Kidney epithelial cell (primary cell): ENCODE measurements at regions not wholly inside any gene's neighbourhood (a gene's known extent, or its start where the extent isn't known, plus 50 kb on each side); places are given as distances from the start of the nearest gene placed in this dataset.

ENCODE experiments used
- DNase-seq: peaks from one replicate; pipeline ENCODE4 v3.0.0-alpha.2; 2010; ENCODE audit warnings: low read depth
- H3K27me3 ChIP-seq: 2 replicates; pipeline ENCODE4 v1.6.0; 2011; ENCODE audit warnings: low read length; ENCODE audit not compliant: control insufficient read depth, insufficient read depth
- H3K36me3 ChIP-seq: 2 replicates; pipeline ENCODE4 v1.5.1; 2011; ENCODE audit warnings: low read length; ENCODE audit not compliant: control insufficient read depth, insufficient read depth
- H3K4me3 ChIP-seq: 2 replicates; pipeline ENCODE4 v1.5.1; 2011; ENCODE audit warnings: low read depth, mild to moderate bottlenecking, control low read depth, low read length
- CTCF ChIP-seq: IDR thresholded peaks from 2 replicates; pipeline ENCODE4 v1.5.1; 2011; ENCODE audit warnings: mild to moderate bottlenecking, moderate library complexity, low read length, control low read depth, inconsistent platforms; ENCODE audit not compliant: insufficient read depth, poor library complexity, severe bottlenecking

DNA sequence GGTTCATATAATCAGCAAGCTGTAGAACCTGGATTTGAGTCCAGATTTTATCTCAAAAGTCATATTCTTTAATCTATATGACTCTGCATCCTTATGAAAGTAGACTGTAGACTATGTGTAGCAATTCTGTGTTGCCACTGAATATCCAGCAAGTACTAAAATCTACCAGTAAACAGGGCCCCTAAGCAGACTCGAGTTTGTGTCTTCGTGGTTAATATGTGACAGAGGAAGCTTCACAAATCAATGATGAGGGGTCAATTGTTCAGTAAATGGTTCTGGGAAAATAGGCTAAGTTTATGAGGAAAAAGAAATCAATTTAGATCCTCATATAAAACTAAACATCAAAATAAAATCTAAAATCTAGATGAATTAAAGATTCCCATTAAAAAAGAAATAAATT, 648.5 kb upstream of the KIRREL3 start:
- Histone ChIP-seq H3K27me3 (no peaks in the 10 kb centered on the region), H3K4me3 (no peak overlapping the region), H3K36me3 (no peaks in the 10 kb centered on the region)
- no peak for TF ChIP-seq CTCF
- DNase-seq: no peak

DNA sequence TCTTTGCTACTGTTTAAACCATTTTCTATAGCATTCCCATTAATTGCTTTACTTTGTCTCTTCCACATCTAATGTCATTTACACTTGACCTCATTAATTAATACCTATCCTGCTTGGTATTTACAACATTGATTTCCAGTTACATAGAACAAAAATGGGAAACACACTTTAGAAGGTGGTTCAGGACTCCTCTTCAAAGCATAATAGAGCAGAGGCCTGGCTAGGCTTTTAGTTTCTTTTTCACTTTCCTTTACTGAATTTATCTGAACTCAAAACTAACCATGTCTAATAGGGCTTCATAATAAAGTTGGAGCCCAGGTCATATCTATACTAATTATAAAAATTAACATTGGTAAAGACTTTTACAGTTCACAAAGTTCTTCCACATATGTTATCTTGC, 648.0 kb upstream of the KIRREL3 start:
- no peak for DNase-seq
- no peak for TF ChIP-seq CTCF
- Histone ChIP-seq H3K4me3 (no peak overlapping the region), H3K36me3 (no peaks in the 10 kb centered on the region), H3K27me3 (no peaks in the 10 kb centered on the region)

DNA sequence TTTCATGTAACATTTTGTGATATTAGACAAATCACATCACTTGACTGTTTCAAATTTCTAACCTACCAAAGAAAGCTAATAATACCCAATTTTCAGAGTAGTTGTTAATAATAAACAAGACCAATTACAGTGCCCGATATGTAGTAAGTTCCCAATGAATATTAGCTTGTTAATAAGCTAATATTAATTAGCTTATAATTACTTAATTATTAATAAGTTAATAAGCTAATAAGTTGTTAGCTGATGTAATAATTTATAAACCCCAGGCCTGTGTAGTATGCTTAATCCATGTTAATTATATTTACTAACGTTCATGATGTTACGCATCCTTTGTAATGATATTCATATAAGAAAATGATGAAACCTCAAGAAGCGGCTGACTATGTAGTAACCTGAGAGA, 643.8 kb upstream of the KIRREL3 start:
- no peaks in the 10 kb centered on the region for H3K27me3 ChIP-seq
- no peaks in the 10 kb centered on the region for H3K36me3 ChIP-seq
- H3K4me3 ChIP-seq: no peak overlapping the region
- TF ChIP-seq CTCF: no peak
- DNase-seq: no peak

DNA sequence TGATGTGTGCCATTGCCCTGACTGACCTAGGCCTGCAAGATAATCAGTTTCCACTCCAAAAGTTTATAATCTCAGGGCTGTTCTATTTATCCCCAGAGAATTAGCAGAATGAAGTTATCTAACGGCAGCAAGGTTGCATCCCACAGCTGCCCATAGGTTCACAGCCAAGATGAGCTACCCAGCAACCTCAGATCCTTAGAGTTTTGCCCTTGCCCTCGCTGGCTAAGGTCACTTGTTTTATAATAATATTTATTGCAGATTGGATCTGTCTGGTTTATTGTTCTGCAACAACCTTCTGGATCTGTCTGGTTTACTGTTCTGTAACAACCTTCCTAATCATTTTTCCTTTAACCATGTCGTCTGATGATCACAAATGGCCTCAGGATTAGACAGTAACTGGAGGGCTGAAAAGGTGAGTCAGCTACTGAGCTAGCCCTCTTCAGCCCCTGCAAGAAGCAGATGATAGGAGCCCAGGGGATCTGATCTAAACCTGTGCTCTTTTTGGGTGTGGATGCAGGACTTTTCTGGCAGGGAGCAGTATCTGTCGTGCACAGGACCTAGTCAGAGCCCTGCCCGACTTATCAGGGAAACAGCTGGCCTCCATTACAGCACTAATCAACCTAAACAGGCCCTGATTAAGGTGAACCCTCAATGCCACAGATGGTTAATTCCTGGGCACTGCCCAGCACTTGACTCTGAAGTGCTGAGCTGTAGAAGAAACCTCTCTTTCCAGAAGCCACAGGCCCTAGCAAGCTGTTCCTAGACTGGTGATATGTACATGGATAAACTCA, 642.9 kb upstream of the KIRREL3 start:
- Histone ChIP-seq H3K27me3 (no peaks in the 10 kb centered on the region), H3K4me3 (no peak overlapping the region), H3K36me3 (no peaks in the 10 kb centered on the region)
- no peak for DNase-seq
- no peak for TF ChIP-seq CTCF

DNA sequence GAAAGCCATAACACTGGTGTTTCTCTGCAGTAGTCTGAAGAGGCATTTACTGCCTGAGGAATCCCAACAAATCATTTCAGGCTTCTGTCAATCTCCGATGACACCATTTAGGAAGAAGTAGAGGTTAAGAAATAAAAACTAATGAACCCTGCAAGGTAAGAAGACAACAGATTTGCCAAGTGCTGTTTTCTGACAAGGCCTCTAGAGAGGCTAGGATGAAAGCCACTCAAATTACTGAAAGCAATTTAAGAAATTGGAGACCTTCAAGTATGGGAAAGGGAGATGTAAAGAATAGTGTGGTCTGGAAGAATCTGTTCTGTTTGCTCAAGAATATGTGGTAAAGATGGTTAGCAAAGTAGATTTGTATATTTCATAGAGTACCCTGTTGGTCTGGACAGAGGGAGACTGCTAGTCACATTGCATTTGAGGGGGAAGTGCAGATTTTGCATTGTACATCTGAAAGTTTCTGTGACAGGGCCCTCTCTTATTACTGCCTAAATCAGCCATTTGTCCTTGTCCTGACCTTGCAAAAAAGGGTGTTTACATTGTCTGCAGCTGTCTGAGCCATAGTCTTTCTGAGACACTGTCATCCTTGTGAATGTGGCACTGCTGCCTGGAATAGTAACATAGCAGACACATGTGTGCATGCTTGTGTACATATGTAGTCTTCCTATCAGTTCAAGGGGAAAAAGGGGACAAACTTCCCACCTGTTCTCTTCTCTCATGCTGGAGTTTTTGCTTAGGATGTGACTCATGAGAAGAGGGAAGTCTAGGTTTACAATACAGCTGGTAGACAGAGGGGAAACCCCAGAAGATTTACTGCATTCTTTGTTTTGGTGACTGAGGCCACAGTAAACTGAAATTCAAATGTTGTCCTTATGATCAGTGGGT, 640.2 kb upstream of the KIRREL3 start:
- DNase-seq: peak; percentile 48
- no peaks in the 10 kb centered on the region for H3K36me3 ChIP-seq
- TF ChIP-seq CTCF: no peak
- H3K4me3 ChIP-seq: no peak overlapping the region
- no peaks in the 10 kb centered on the region for H3K27me3 ChIP-seq
